Panc1 (cell line): ENCODE measurements at regions not wholly inside any gene's neighbourhood (a gene's known extent, or its start where the extent isn't known, plus 50 kb on each side); places are given as distances from the start of the nearest gene placed in this dataset.

ENCODE experiments used
- POLR2AphosphoS5 ChIP-seq: IDR thresholded peaks from 2 replicates; pipeline ENCODE4 v1.6.1; 2012; ENCODE audit warnings: mild to moderate bottlenecking, low read depth, low read length, moderate library complexity
- TCF7L2 ChIP-seq: IDR thresholded peaks from 2 replicates; pipeline ENCODE4 v1.6.1; 2011; ENCODE audit warnings: mild to moderate bottlenecking, low read depth, low read length, inconsistent platforms
- TF ChIP-seq, protein P1 (sequence below): fragments of 450-650 bp; IDR thresholded peaks from 2 replicates; pipeline ENCODE4 v1.5.1; 2017; ENCODE audit warnings: mild to moderate bottlenecking
- TF ChIP-seq, protein P2 (sequence below), 2 experiments: IDR thresholded peaks; 2 replicates each; pipeline ENCODE4 v1.6.1; 2011 to 2012; ENCODE audit warnings: low read depth in 2 of 2, control low read depth in 1 of 2, low read length in 1 of 2, mild to moderate bottlenecking in 1 of 2, moderate library complexity in 1 of 2; ENCODE audit not compliant: insufficient read depth in 1 of 2

DNA sequence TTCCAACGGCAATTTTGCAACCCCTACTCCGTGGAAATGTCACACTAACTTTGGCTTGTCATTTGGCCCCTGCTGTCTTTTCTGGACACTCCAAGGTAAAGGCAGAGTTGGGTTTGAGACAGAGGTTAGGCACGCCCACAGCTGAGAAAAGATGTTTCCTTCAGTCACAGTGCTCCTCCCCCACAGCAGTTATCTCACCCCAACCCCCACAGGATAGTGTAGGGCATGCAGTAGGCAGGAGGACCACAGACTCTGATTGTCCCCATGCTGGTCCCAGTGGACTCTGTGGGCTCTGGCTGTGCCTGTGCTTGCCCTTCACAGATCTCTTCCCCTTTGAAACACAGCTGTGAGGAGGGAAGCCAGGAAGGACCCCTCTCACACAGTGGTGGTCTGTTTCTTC lies 124.0 kb upstream of the CARMIL1 start:
- TF ChIP-seq, protein P1, sequence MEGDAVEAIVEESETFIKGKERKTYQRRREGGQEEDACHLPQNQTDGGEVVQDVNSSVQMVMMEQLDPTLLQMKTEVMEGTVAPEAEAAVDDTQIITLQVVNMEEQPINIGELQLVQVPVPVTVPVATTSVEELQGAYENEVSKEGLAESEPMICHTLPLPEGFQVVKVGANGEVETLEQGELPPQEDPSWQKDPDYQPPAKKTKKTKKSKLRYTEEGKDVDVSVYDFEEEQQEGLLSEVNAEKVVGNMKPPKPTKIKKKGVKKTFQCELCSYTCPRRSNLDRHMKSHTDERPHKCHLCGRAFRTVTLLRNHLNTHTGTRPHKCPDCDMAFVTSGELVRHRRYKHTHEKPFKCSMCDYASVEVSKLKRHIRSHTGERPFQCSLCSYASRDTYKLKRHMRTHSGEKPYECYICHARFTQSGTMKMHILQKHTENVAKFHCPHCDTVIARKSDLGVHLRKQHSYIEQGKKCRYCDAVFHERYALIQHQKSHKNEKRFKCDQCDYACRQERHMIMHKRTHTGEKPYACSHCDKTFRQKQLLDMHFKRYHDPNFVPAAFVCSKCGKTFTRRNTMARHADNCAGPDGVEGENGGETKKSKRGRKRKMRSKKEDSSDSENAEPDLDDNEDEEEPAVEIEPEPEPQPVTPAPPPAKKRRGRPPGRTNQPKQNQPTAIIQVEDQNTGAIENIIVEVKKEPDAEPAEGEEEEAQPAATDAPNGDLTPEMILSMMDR: no peak
- TF ChIP-seq POLR2AphosphoS5 (no peak), TCF7L2 (no peak)
- TF ChIP-seq, protein P2, sequence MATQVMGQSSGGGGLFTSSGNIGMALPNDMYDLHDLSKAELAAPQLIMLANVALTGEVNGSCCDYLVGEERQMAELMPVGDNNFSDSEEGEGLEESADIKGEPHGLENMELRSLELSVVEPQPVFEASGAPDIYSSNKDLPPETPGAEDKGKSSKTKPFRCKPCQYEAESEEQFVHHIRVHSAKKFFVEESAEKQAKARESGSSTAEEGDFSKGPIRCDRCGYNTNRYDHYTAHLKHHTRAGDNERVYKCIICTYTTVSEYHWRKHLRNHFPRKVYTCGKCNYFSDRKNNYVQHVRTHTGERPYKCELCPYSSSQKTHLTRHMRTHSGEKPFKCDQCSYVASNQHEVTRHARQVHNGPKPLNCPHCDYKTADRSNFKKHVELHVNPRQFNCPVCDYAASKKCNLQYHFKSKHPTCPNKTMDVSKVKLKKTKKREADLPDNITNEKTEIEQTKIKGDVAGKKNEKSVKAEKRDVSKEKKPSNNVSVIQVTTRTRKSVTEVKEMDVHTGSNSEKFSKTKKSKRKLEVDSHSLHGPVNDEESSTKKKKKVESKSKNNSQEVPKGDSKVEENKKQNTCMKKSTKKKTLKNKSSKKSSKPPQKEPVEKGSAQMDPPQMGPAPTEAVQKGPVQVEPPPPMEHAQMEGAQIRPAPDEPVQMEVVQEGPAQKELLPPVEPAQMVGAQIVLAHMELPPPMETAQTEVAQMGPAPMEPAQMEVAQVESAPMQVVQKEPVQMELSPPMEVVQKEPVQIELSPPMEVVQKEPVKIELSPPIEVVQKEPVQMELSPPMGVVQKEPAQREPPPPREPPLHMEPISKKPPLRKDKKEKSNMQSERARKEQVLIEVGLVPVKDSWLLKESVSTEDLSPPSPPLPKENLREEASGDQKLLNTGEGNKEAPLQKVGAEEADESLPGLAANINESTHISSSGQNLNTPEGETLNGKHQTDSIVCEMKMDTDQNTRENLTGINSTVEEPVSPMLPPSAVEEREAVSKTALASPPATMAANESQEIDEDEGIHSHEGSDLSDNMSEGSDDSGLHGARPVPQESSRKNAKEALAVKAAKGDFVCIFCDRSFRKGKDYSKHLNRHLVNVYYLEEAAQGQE (IDR thresholded peaks at IDR 0.05; ENCODE audit: insufficient read depth in 1 of 2, low read depth in 2 of 2, low read length in 1 of 2): no peak
